A549 (cell line): ENCODE measurements at regions not wholly inside any gene's neighbourhood (a gene's known extent, or its start where the extent isn't known, plus 50 kb on each side); places are given as distances from the start of the nearest gene placed in this dataset.

Source experiments
- ATAC-seq, 2 experiments: fragments of 200-7000 bp in 1 of 2; fragments of >200 bp in 1 of 2; cut with Nextera tagmentation in 1 of 2; cut with Tn5 transposase in 1 of 2; 3 replicates each; pipeline versions ENCODE4 v1.8.0 to v1.9.1; 2018 to 2020; ENCODE audit warnings: mild to moderate bottlenecking in 1 of 2, moderate library complexity in 1 of 2
- CTCF ChIA-PET: fragments of 300-600 bp; sonication (Branson Sonifier 250); formaldehyde crosslinking; extraction: SDS; loops from one replicate; lab custom pipeline; 2021; ENCODE audit warnings: antibody characterized with exemption, inconsistent platforms; lab: Yijun Ruan, JAX
- POLR2A ChIA-PET: fragments of 350-600 bp; formaldehyde crosslinking; extraction: SDS; loops from one replicate; lab custom pipeline; 2021; ENCODE audit warnings: antibody characterized with exemption, inconsistent platforms; lab: Yijun Ruan, JAX
- DNase-seq, 2 experiments: peaks; one replicate each; pipeline versions ENCODE4 v3.0.0 to v3.0.0-alpha.2; 2011 to 2016; ENCODE audit warnings: low read depth in 1 of 2, low spot score in 1 of 2
- FAIRE-seq: peaks from 2 replicates; lab custom pipeline; 2011; peaks lifted over from hg19 to GRCh38; lab: Jason Lieb, UNC
- H3K27ac ChIP-seq, 2 experiments: fragments of >200 bp; sonication (Bioruptor Twin); formaldehyde crosslinking; 3 replicates each; pipeline ENCODE4 v1.5.1; 2016 to 2017
- H3K4me1 ChIP-seq: fragments of >200 bp; sonication (Bioruptor Twin); formaldehyde crosslinking; 3 replicates; pipeline ENCODE4 v1.6.1; 2016
- H3K4me2 ChIP-seq: fragments of >200 bp; sonication (Bioruptor Twin); formaldehyde crosslinking; 3 replicates; pipeline ENCODE4 v1.6.1; 2016
- H3K4me3 ChIP-seq: fragments of >200 bp; sonication (Bioruptor Twin); formaldehyde crosslinking; 3 replicates; pipeline ENCODE4 v1.5.1; 2016
- H3K9me3 ChIP-seq: fragments of >200 bp; sonication (Bioruptor Twin); formaldehyde crosslinking; 3 replicates; pipeline ENCODE4 v1.6.1; 2016
- ESRRA ChIP-seq: fragments of 150-350 bp; IDR thresholded peaks from 2 replicates; pipeline ENCODE4 v1.6.1; 2014; ENCODE audit warnings: mild to moderate bottlenecking, low read length, borderline replicate concordance
- FOSB ChIP-seq: fragments of 250-450 bp; sonication (Bioruptor Pico); IDR thresholded peaks from 2 replicates; pipeline ENCODE4 v1.5.0; 2020; ENCODE audit warnings: mild to moderate bottlenecking, moderate library complexity
- FOSL2 ChIP-seq, 2 experiments: fragments of 450-650 bp in 1 of 2; fragments of >200 bp in 1 of 2; sonication (Bioruptor Twin) in 1 of 2; formaldehyde crosslinking; IDR thresholded peaks; 2 replicates each; pipeline versions ENCODE4 v1.5.0 to v1.6.1; 2016 to 2020; ENCODE audit warnings: mild to moderate bottlenecking in 1 of 2, moderate library complexity in 1 of 2
- FOXS1 ChIP-seq: fragments of 250-450 bp; sonication (Bioruptor Pico); IDR thresholded peaks from 2 replicates; pipeline ENCODE4 v1.5.0; 2020; ENCODE audit warnings: mild to moderate bottlenecking, moderate library complexity
- HDAC2 ChIP-seq: fragments of 200-600 bp; sonication (generic); IDR thresholded peaks from 2 replicates; pipeline ENCODE4 v1.6.1; 2016
- HEYL ChIP-seq: fragments of 250-450 bp; sonication (Bioruptor Pico); IDR thresholded peaks from 2 replicates; pipeline ENCODE4 v1.8.0; 2021; ENCODE audit warnings: mild to moderate bottlenecking, moderate library complexity
- HOXB5 ChIP-seq: fragments of 250-450 bp; sonication (Bioruptor Pico); IDR thresholded peaks from 2 replicates; pipeline ENCODE4 v1.5.0; 2020; ENCODE audit warnings: mild to moderate bottlenecking, moderate library complexity
- KDM5A ChIP-seq: fragments of 200-600 bp; sonication (generic); IDR thresholded peaks from 2 replicates; pipeline ENCODE4 v1.6.1; 2016; ENCODE audit warnings: antibody characterized with exemption, mild to moderate bottlenecking
- MAFK ChIP-seq: fragments of 450-650 bp; IDR thresholded peaks from 2 replicates; pipeline ENCODE4 v1.6.1; 2014; ENCODE audit not compliant: partially characterized antibody
- NPAS2 ChIP-seq: fragments of 250-450 bp; sonication (Bioruptor Pico); IDR thresholded peaks from 2 replicates; pipeline ENCODE4 v1.8.0; 2022; ENCODE audit warnings: mild to moderate bottlenecking, moderate library complexity, borderline replicate concordance
- POLR2A ChIP-seq: IDR thresholded peaks from 2 replicates; pipeline ENCODE4 v1.6.1; 2012; ENCODE audit warnings: mild to moderate bottlenecking, low read length
- POLR2AphosphoS2 ChIP-seq: conservative IDR thresholded peaks from 2 replicates; pipeline ENCODE4 v1.6.1; 2012; ENCODE audit warnings: low read length, improper control_type of control experiment, inconsistent platforms
- SMC3 ChIP-seq: fragments of >200 bp; sonication (Bioruptor Twin); formaldehyde crosslinking; IDR thresholded peaks from 3 replicates; pipeline ENCODE4 v1.6.1; 2018; ENCODE audit warnings: inconsistent platforms
- SREBF2 ChIP-seq: fragments of 450-650 bp; IDR thresholded peaks from 2 replicates; pipeline ENCODE4 v1.6.1; 2014; ENCODE audit warnings: mild to moderate bottlenecking, moderate library complexity
- TFCP2L1 ChIP-seq: fragments of 250-450 bp; sonication (Bioruptor Pico); IDR thresholded peaks from 2 replicates; pipeline ENCODE4 v1.5.0; 2021; ENCODE audit warnings: mild to moderate bottlenecking
- ZC3H11A ChIP-seq: fragments of 450-650 bp; IDR thresholded peaks from 2 replicates; pipeline ENCODE4 v1.6.1; 2014; ENCODE audit warnings: antibody characterized with exemption, mild to moderate bottlenecking
- ZSCAN20 ChIP-seq: fragments of 250-450 bp; sonication (Bioruptor Pico); IDR thresholded peaks from 2 replicates; pipeline ENCODE4 v1.8.0; 2022; ENCODE audit warnings: mild to moderate bottlenecking, moderate library complexity
- WGBS: methylation state at CpG from one replicate; pipeline ENCODE4 v1.1.6; 2017; ENCODE audit errors: missing lambda C conversion rate; 5-methylcytosine and 5-hydroxymethylcytosine counted together
- TF ChIP-seq, protein P1 (sequence below): fragments of >200 bp; sonication (Bioruptor Twin); formaldehyde crosslinking; IDR thresholded peaks from 3 replicates; pipeline ENCODE4 v1.6.1; 2016
- TF ChIP-seq, protein P2 (sequence below): IDR thresholded peaks from 2 replicates; pipeline ENCODE4 v1.6.1; 2012
- TF ChIP-seq, protein P3 (sequence below): fragments of >200 bp; sonication (Bioruptor Twin); formaldehyde crosslinking; IDR thresholded peaks from 2 replicates; pipeline ENCODE4 v1.6.1; 2016
- TF ChIP-seq, protein P4 (sequence below): fragments of >200 bp; sonication (Bioruptor Twin); formaldehyde crosslinking; IDR thresholded peaks from 3 replicates; pipeline ENCODE4 v1.5.1; 2016
- TF ChIP-seq, protein P5 (sequence below): fragments of 250-450 bp; sonication (Bioruptor Pico); IDR thresholded peaks from 2 replicates; pipeline ENCODE4 v1.5.0; 2021; ENCODE audit warnings: mild to moderate bottlenecking, moderate library complexity, borderline replicate concordance

DNA sequence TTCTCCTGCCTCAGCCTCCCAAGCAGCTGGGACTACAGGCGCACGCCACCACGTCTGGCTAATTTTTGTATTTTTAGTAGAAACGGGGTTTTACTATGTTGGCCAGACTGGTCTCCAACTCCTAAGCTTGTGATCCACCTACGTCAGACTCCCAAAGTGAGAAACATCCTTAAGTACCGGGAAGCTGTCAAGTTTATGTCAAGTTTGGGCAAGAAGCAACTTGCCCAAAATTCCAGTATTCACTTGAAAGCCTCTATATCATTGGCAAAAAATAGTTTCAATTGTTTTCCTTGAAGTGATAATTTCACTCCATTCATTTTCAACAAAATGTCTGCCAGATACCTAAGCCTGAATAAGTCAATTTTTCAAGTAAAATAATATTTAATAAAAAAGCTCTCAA is 370.0 kb downstream of the FBXO8 start:
- Histone ChIP-seq H3K9me3 (no peaks in the 10 kb centered on the region), H3K4me3 (no peak overlapping the region), H3K27ac (no peak overlapping the region), H3K4me2 (no peak overlapping the region), H3K4me1 (no peaks in the 10 kb centered on the region)
- 87% methylated on average over 6 of the region's 6 CpGs for WGBS
- FAIRE-seq (no peak), ATAC-seq (no peak), DNase-seq (no peak)
- ChIA-PET CTCF (no interaction called here), POLR2A (no interaction called here)
- TF ChIP-seq, protein P1, sequence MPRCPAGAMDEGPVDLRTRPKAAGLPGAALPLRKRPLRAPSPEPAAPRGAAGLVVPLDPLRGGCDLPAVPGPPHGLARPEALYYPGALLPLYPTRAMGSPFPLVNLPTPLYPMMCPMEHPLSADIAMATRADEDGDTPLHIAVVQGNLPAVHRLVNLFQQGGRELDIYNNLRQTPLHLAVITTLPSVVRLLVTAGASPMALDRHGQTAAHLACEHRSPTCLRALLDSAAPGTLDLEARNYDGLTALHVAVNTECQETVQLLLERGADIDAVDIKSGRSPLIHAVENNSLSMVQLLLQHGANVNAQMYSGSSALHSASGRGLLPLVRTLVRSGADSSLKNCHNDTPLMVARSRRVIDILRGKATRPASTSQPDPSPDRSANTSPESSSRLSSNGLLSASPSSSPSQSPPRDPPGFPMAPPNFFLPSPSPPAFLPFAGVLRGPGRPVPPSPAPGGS, result no peak
- TF ChIP-seq ESRRA, result no peak
- TF ChIP-seq, protein P2, sequence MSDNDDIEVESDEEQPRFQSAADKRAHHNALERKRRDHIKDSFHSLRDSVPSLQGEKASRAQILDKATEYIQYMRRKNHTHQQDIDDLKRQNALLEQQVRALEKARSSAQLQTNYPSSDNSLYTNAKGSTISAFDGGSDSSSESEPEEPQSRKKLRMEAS, result no peak
- no peak for TF ChIP-seq KDM5A
- no peak for TF ChIP-seq ZSCAN20 (CRISPR knock-in tag)
- no peak for TF ChIP-seq POLR2AphosphoS2
- TF ChIP-seq, protein P3, sequence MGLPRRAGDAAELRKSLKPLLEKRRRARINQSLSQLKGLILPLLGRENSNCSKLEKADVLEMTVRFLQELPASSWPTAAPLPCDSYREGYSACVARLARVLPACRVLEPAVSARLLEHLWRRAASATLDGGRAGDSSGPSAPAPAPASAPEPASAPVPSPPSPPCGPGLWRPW, result no peak
- no peak for TF ChIP-seq HEYL
- TF ChIP-seq MAFK, result no peak
- no peak for TF ChIP-seq FOSB (CRISPR knock-in tag)

DNA sequence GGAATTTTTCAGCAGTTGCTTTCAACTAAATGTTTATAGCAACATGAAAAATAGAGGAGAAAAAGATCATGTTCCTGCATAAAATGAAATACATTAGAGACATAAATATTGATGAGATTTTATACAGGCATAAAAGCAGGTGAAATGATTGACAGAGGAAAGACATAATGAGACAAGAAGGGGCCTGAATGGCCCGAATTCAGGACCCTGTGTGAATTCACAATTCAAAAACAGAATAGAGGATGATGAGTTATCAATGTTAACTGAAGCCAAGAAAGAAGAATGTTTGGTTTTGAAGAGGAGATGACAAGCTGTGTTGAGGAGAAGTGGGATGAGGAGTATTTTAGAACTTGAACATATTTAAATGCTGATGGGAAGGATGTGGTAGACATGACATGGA is 371.1 kb downstream of the FBXO8 start:
- no peak for ATAC-seq
- CTCF ChIA-PET, result no interaction called here
- TF ChIP-seq NPAS2 (CRISPR knock-in tag) (no peak), HDAC2 (no peak), ZC3H11A (no peak), FOSL2 (IDR thresholded peaks at IDR 0.05) (no peak), FOSL2 (CRISPR knock-in tag; IDR thresholded peaks at IDR 0.05) (no peak)
- TF ChIP-seq, all 56 proteins: peak for 0
- Histone ChIP-seq H3K4me1 (no peaks in the 10 kb centered on the region), H3K4me3 (no peak overlapping the region), H3K27ac (no peak overlapping the region), H3K4me2 (no peak overlapping the region), H3K9me3 (no peaks in the 10 kb centered on the region)
- DNase-seq (no peak), FAIRE-seq (no peak)
- POLR2A ChIA-PET, result no interaction called here
- 15% methylated on average over 1 of the region's 1 CpG for WGBS

DNA sequence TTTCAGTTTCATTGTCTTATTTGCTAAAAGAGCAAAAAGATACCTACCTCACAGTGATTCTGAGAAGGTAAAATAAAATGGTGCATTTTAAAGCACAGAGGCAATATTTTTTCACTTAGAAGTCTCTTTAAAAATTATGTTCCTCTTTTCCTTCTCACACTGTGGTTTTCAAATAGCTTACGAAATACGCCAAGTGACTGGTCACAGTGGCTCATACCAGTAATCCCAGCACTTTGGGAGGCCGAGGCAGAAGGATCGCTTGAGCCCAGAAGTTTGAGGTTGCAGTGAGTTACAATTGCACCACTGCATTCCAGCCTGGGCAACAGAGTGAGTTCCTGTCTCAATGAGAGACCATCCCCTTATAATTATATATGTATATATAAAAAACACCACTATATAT is 372.6 kb downstream of the FBXO8 start:
- TF ChIP-seq HOXB5 (CRISPR knock-in tag), result no peak
- TF ChIP-seq, protein P1, result no peak
- no peaks in the 10 kb centered on the region for H3K4me1 ChIP-seq
- FAIRE-seq (no peak), DNase-seq (no peak), ATAC-seq (no peak)
- no peak overlapping the region for H3K4me2 ChIP-seq
- H3K27ac ChIP-seq, result no peak overlapping the region
- no peaks in the 10 kb centered on the region for H3K9me3 ChIP-seq
- H3K4me3 ChIP-seq, result no peak overlapping the region
- CTCF ChIA-PET, result no interaction called here
- WGBS, result 80% methylated on average over 4 of the region's 4 CpGs
- POLR2A ChIA-PET, result no interaction called here

DNA sequence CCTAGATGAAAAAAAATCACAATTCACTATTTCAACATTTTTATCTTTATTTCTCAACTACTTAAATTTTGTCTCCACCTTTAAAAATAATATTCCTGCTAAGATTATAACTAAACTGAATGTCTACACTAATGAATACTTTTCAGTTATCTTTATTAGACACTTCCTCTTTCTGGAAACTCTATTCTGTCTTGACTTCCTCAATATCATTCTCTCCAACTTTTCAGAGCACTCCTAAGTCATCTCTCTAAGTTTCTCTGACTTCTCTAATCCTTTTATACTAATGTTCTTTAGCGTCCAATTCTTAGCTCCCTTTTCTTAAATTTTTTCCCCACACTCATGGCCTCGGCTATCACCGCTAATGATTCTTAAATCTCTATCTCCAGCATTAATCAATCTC is 374.2 kb downstream of the FBXO8 start:
- Histone ChIP-seq H3K27ac (no peak overlapping the region), H3K4me1 (no peaks in the 10 kb centered on the region), H3K4me2 (no peak overlapping the region), H3K4me3 (no peak overlapping the region), H3K9me3 (no peaks in the 10 kb centered on the region)
- CTCF ChIA-PET, result no interaction called here
- DNase-seq (no peak), ATAC-seq (no peak), FAIRE-seq (no peak)
- WGBS, result 79% methylated on average over 3 of the region's 3 CpGs
- POLR2A ChIA-PET, result no interaction called here
- TF ChIP-seq FOXS1 (CRISPR knock-in tag), result no peak
- TF ChIP-seq SREBF2, result no peak
- TF ChIP-seq, protein P4, sequence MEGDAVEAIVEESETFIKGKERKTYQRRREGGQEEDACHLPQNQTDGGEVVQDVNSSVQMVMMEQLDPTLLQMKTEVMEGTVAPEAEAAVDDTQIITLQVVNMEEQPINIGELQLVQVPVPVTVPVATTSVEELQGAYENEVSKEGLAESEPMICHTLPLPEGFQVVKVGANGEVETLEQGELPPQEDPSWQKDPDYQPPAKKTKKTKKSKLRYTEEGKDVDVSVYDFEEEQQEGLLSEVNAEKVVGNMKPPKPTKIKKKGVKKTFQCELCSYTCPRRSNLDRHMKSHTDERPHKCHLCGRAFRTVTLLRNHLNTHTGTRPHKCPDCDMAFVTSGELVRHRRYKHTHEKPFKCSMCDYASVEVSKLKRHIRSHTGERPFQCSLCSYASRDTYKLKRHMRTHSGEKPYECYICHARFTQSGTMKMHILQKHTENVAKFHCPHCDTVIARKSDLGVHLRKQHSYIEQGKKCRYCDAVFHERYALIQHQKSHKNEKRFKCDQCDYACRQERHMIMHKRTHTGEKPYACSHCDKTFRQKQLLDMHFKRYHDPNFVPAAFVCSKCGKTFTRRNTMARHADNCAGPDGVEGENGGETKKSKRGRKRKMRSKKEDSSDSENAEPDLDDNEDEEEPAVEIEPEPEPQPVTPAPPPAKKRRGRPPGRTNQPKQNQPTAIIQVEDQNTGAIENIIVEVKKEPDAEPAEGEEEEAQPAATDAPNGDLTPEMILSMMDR, result no peak
- TF ChIP-seq, protein P5, sequence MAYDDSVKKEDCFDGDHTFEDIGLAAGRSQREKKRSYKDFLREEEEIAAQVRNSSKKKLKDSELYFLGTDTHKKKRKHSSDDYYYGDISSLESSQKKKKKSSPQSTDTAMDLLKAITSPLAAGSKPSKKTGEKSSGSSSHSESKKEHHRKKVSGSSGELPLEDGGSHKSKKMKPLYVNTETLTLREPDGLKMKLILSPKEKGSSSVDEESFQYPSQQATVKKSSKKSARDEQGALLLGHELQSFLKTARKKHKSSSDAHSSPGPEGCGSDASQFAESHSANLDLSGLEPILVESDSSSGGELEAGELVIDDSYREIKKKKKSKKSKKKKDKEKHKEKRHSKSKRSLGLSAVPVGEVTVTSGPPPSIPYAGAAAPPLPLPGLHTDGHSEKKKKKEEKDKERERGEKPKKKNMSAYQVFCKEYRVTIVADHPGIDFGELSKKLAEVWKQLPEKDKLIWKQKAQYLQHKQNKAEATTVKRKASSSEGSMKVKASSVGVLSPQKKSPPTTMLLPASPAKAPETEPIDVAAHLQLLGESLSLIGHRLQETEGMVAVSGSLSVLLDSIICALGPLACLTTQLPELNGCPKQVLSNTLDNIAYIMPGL (CRISPR knock-in tag), result no peak
- TF ChIP-seq FOSB (CRISPR knock-in tag), result no peak
- TF ChIP-seq, protein P3, result no peak
- no peak for TF ChIP-seq POLR2AphosphoS2
- no peak for TF ChIP-seq SMC3
- TF ChIP-seq TFCP2L1 (CRISPR knock-in tag), result no peak
- TF ChIP-seq POLR2A, result no peak
